Activated T-cell treated with anti-CD3 and anti-CD28 coated beads, Interleukin-2, amount 50 U/mL, for 72 hours (primary cell): ENCODE measurements at regions not wholly inside any gene's neighbourhood (a gene's known extent, or its start where the extent isn't known, plus 50 kb on each side); places are given as distances from the start of the nearest gene placed in this dataset.
"Not testable (repeated sequence)": the region's sequence is repeated elsewhere in the genome, so short reads cannot be mapped to it uniquely, and the experiment has no call there.

Experiments used
- ATAC-seq, 2 donors: fragments of 150-1000 bp; cut with Tn5 transposase; replicated peaks in 1 of 2; 2 replicates each; pipeline ENCODE4 v1.10.0; 2021; ENCODE audit warnings: moderate library complexity in 2 of 2, mild to moderate bottlenecking in 1 of 2
- DNase-seq, 2 donors: peaks; one replicate each; pipeline ENCODE4 v3.0.0; 2021 to 2022; ENCODE audit warnings: mixed read lengths in 1 of 2
- H3K27ac Mint-ChIP-seq: one replicate; pipeline ENCODE4 v1.8.0; 2022; ENCODE audit warnings: mild to moderate bottlenecking, moderate library complexity, mixed read lengths
- H3K27me3 Mint-ChIP-seq: one replicate; pipeline ENCODE4 v1.8.0; 2022; ENCODE audit warnings: low read depth, mixed read lengths
- H3K36me3 Mint-ChIP-seq, 2 donors: one replicate each; pipeline ENCODE4 v1.8.0; 2022; ENCODE audit warnings: mixed read lengths in 2 of 2, mild to moderate bottlenecking in 1 of 2; ENCODE audit not compliant: insufficient read depth in 2 of 2
- H3K4me1 Mint-ChIP-seq: one replicate; pipeline ENCODE4 v1.8.0; 2022; ENCODE audit warnings: low read depth, mixed read lengths
- H3K4me3 Mint-ChIP-seq, 2 donors: one replicate each; pipeline ENCODE4 v1.8.0; 2022; ENCODE audit warnings: mild to moderate bottlenecking in 2 of 2, mixed read lengths in 2 of 2, moderate library complexity in 2 of 2
- H3K9me3 Mint-ChIP-seq, 2 donors: one replicate each; pipeline ENCODE4 v1.8.0; 2022; ENCODE audit warnings: mixed read lengths in 2 of 2

- DNase-seq (no peak), ATAC-seq (no peak)
- Mint-ChIP-seq H3K27me3 (no peaks in the 10 kb centered on the region), H3K4me3 (no peak overlapping the region), H3K4me1 (no peaks in the 10 kb centered on the region), H3K36me3 (no peaks in the 10 kb centered on the region), H3K9me3 (peaks cover 3 to 4% of the 10 kb centered on the region in 2 donors), H3K27ac (no peak overlapping the region)
Observed at GRCh38 chr3:94776401-94776915, 713.6 kb downstream of the NSUN3 start.

GRCh38 chr3:94778289-94778688 lies 715.4 kb downstream of the NSUN3 start:
- Mint-ChIP-seq H3K27me3 (no peaks in the 10 kb centered on the region), H3K36me3 (no peaks in the 10 kb centered on the region), H3K9me3 (peaks cover 0 to 3% of the 10 kb centered on the region in 2 donors), H3K4me1 (no peaks in the 10 kb centered on the region), H3K4me3 (no peak overlapping the region), H3K27ac (no peak overlapping the region)
- ATAC-seq = no peak
- DNase-seq = no peak

- H3K27me3 Mint-ChIP-seq = no peaks in the 10 kb centered on the region
- ATAC-seq (no peak), DNase-seq (no peak)
- H3K36me3 Mint-ChIP-seq = no peaks in the 10 kb centered on the region
- H3K9me3 Mint-ChIP-seq = peaks cover 0 to 3% of the 10 kb centered on the region in 2 donors
- H3K4me3 Mint-ChIP-seq = no peak overlapping the region
- no peaks in the 10 kb centered on the region for H3K4me1 Mint-ChIP-seq
- H3K27ac Mint-ChIP-seq = no peak overlapping the region
Observed at GRCh38 chr3:94778814-94779494, 716.1 kb downstream of the NSUN3 start.

GRCh38 chr3:94779699-94780098 lies 716.8 kb downstream of the NSUN3 start:
- ATAC-seq (no peak), DNase-seq (no peak)
- Mint-ChIP-seq H3K27me3 (no peaks in the 10 kb centered on the region), H3K36me3 (no peaks in the 10 kb centered on the region), H3K9me3 (peaks cover 0 to 3% of the 10 kb centered on the region in 2 donors), H3K4me1 (no peaks in the 10 kb centered on the region), H3K4me3 (no peak overlapping the region), H3K27ac (no peak overlapping the region)

- ATAC-seq = no peak
- no peak overlapping the region for H3K4me3 Mint-ChIP-seq
Observed at GRCh38 chr3:94784274-94784673, 721.4 kb downstream of the NSUN3 start.

GRCh38 chr3:94787066-94787465 lies 724.2 kb downstream of the NSUN3 start:
- Mint-ChIP-seq H3K36me3 (no peaks in the 10 kb centered on the region), H3K27me3 (no peaks in the 10 kb centered on the region), H3K27ac (no peak overlapping the region), H3K4me1 (no peaks in the 10 kb centered on the region), H3K9me3 (peaks cover 2% of the 10 kb centered on the region in 2 donors), H3K4me3 (no peak overlapping the region)
- ATAC-seq (no peak), DNase-seq (no peak)

More at GRCh38 chr3:94784274-94784673, 721.4 kb downstream of the NSUN3 start:
- Mint-ChIP-seq H3K4me1 (no peaks in the 10 kb centered on the region), H3K27me3 (no peaks in the 10 kb centered on the region), H3K36me3 (no peaks in the 10 kb centered on the region), H3K9me3 (no peaks in the 10 kb centered on the region), H3K27ac (no peak overlapping the region)
- no peak for DNase-seq

GRCh38 chr3:94787734-94788270 lies 724.9 kb downstream of the NSUN3 start:
- Mint-ChIP-seq H3K4me3 (no peak overlapping the region), H3K27me3 (no peaks in the 10 kb centered on the region), H3K27ac (no peak overlapping the region), H3K36me3 (no peaks in the 10 kb centered on the region), H3K4me1 (no peaks in the 10 kb centered on the region), H3K9me3 (peaks cover 2 to 4% of the 10 kb centered on the region in 2 donors)
- ATAC-seq (no peak), DNase-seq (no peak)

GRCh38 chr3:94794563-94794962 lies 731.7 kb downstream of the NSUN3 start:
- Mint-ChIP-seq H3K9me3 (peaks cover 5 to 7% of the 10 kb centered on the region in 2 donors), H3K27ac (no peak overlapping the region), H3K36me3 (no peaks in the 10 kb centered on the region), H3K27me3 (no peaks in the 10 kb centered on the region), H3K4me1 (no peaks in the 10 kb centered on the region), H3K4me3 (no peak overlapping the region)
- ATAC-seq (no peak), DNase-seq (no peak)

- H3K27ac Mint-ChIP-seq = no peak overlapping the region
- peaks cover 4% of the 10 kb centered on the region in 2 donors for H3K9me3 Mint-ChIP-seq
- no peaks in the 10 kb centered on the region for H3K36me3 Mint-ChIP-seq
- ATAC-seq (no peak), DNase-seq (no peak)
- H3K27me3 Mint-ChIP-seq = no peaks in the 10 kb centered on the region
- no peak overlapping the region for H3K4me3 Mint-ChIP-seq
- H3K4me1 Mint-ChIP-seq = no peaks in the 10 kb centered on the region
Observed at GRCh38 chr3:94799420-94800060, 736.7 kb downstream of the NSUN3 start.

- no peaks in the 10 kb centered on the region for H3K36me3 Mint-ChIP-seq
- ATAC-seq (no peak), DNase-seq (no peak)
- H3K4me1 Mint-ChIP-seq = no peaks in the 10 kb centered on the region
- H3K27me3 Mint-ChIP-seq = no peaks in the 10 kb centered on the region
- no peak overlapping the region for H3K4me3 Mint-ChIP-seq
- H3K27ac Mint-ChIP-seq = no peak overlapping the region
- peaks cover 6 to 8% of the 10 kb centered on the region in 2 donors for H3K9me3 Mint-ChIP-seq
Observed at GRCh38 chr3:94811836-94812235, 749.0 kb downstream of the NSUN3 start.

- Mint-ChIP-seq H3K4me1 (no peaks in the 10 kb centered on the region), H3K36me3 (no peaks in the 10 kb centered on the region), H3K27me3 (no peaks in the 10 kb centered on the region), H3K4me3 (no peak overlapping the region), H3K27ac (no peak overlapping the region), H3K9me3 (peaks cover 2 to 5% of the 10 kb centered on the region in 2 donors)
- no peak for ATAC-seq
- no peak for DNase-seq
Observed at GRCh38 chr3:94821241-94821640, 758.4 kb downstream of the NSUN3 start.

GRCh38 chr3:94822298-94822697 lies 759.4 kb downstream of the NSUN3 start:
- Mint-ChIP-seq H3K4me3 (no peak overlapping the region), H3K4me1 (no peaks in the 10 kb centered on the region), H3K9me3 (peaks cover 3 to 4% of the 10 kb centered on the region in 2 donors), H3K27me3 (no peaks in the 10 kb centered on the region), H3K36me3 (no peaks in the 10 kb centered on the region), H3K27ac (no peak overlapping the region)
- ATAC-seq (no peak), DNase-seq (no peak)

- ATAC-seq, H3K4me3 Mint-ChIP-seq, H3K27me3 Mint-ChIP-seq, H3K36me3 Mint-ChIP-seq, DNase-seq, H3K4me1 Mint-ChIP-seq, H3K27ac Mint-ChIP-seq, H3K9me3 Mint-ChIP-seq: not testable (repeated sequence)
Observed at GRCh38 chr3:94846251-94846650, 783.4 kb downstream of the NSUN3 start.
